ENCODE measurements at regions not wholly inside any gene's neighbourhood (a gene's known extent, or its start where the extent isn't known, plus 50 kb on each side); places are given as distances from the start of the nearest gene placed in this dataset.

- Mint-ChIP-seq H3K4me3 (no peak overlapping the region), H3K27ac (no peak overlapping the region), H3K36me3 (ENCODE audit: low read depth) (no peaks in the 10 kb centered on the region), H3K9me3 (peaks cover 11% of the 10 kb centered on the region), H3K4me1 (ENCODE audit: low read depth) (no peaks in the 10 kb centered on the region), H3K27me3 (peaks cover 24% of the 10 kb centered on the region)
- no peak for ATAC-seq (ENCODE audit: poor library complexity)
- Histone ChIP-seq H3K9me3 (ENCODE audit: control insufficient read depth in 1 of 2, insufficient read depth in 1 of 2, low read length in 2 of 2) (no peaks in the 10 kb centered on the region), H3K4me3 (ENCODE audit: low read length) (no peak overlapping the region), H3K27me3 (ENCODE audit: control insufficient read depth in 1 of 2, insufficient read depth in 2 of 2, low read length in 2 of 2) (peaks cover 0 to 15% of the 10 kb centered on the region in 2 experiments), H3K4me1 (ENCODE audit: insufficient read depth, low read length) (no peaks in the 10 kb centered on the region), H3K36me3 (ENCODE audit: insufficient read depth, low read length) (no peaks in the 10 kb centered on the region), H3K27ac (ENCODE audit: low read depth in 1 of 2, low read length in 2 of 2) (no peak overlapping the region)
- ChIA-PET POLR2A (no interaction called here), CTCF (no interaction called here)
- intact Hi-C loops (cut with DNase I, micrococcal nuclease): loop anchor here in 1 of 2 experiments (10.0 kb wide), 1 partner anchor 61 kb away; no protein-coding TSS in a partner anchor
- no peak for DNase-seq
- TF ChIP-seq CTCF (IDR thresholded peaks at IDR 0.05): no peak
Measured at GRCh38 chr9:71333321-71333720, 211.9 kb upstream of the TRPM3 start.

- no peak overlapping the region for H3K27ac ChIP-seq (ENCODE audit: low read depth in 1 of 2, low read length in 2 of 2)
- H3K4me1 ChIP-seq (ENCODE audit: insufficient read depth, low read length): no peaks in the 10 kb centered on the region
- Mint-ChIP-seq H3K27me3 (peaks cover 21% of the 10 kb centered on the region), H3K4me1 (ENCODE audit: low read depth) (no peaks in the 10 kb centered on the region), H3K9me3 (peaks cover 6% of the 10 kb centered on the region), H3K4me3 (no peak overlapping the region), H3K36me3 (ENCODE audit: low read depth) (no peaks in the 10 kb centered on the region), H3K27ac (no peak overlapping the region)
- peaks cover 0 to 15% of the 10 kb centered on the region in 2 experiments for H3K27me3 ChIP-seq (ENCODE audit: control insufficient read depth in 1 of 2, insufficient read depth in 2 of 2, low read length in 2 of 2)
- DNase-seq: no peak
- ChIA-PET CTCF (no interaction called here), POLR2A (no interaction called here)
- no peak overlapping the region for H3K4me3 ChIP-seq (ENCODE audit: low read length)
- intact Hi-C loops (cut with DNase I, micrococcal nuclease): loop anchor here in 1 of 2 experiments (10.0 kb wide), 1 partner anchor 63 kb away; no protein-coding TSS in a partner anchor
- no peak for ATAC-seq (ENCODE audit: poor library complexity)
- H3K9me3 ChIP-seq (ENCODE audit: control insufficient read depth in 1 of 2, insufficient read depth in 1 of 2, low read length in 2 of 2): no peaks in the 10 kb centered on the region
- no peaks in the 10 kb centered on the region for H3K36me3 ChIP-seq (ENCODE audit: insufficient read depth, low read length)
- TF ChIP-seq CTCF (IDR thresholded peaks at IDR 0.05): no peak
Measured at GRCh38 chr9:71331603-71332002, 210.2 kb upstream of the TRPM3 start.

- no peak overlapping the region for H3K4me3 ChIP-seq (ENCODE audit: low read length)
- Mint-ChIP-seq H3K27ac (no peak overlapping the region), H3K4me1 (ENCODE audit: low read depth) (no peaks in the 10 kb centered on the region), H3K4me3 (no peak overlapping the region), H3K27me3 (peaks cover 21% of the 10 kb centered on the region), H3K9me3 (no peaks in the 10 kb centered on the region), H3K36me3 (ENCODE audit: low read depth) (no peaks in the 10 kb centered on the region)
- intact Hi-C loops (cut with DNase I, micrococcal nuclease): loop anchor here in 1 of 2 experiments (10.0 kb wide), 1 partner anchor 65 kb away; no protein-coding TSS in a partner anchor
- no peaks in the 10 kb centered on the region for H3K36me3 ChIP-seq (ENCODE audit: insufficient read depth, low read length)
- ChIA-PET CTCF (no interaction called here), POLR2A (no interaction called here)
- peaks cover 0 to 15% of the 10 kb centered on the region in 2 experiments for H3K27me3 ChIP-seq (ENCODE audit: control insufficient read depth in 1 of 2, insufficient read depth in 2 of 2, low read length in 2 of 2)
- ATAC-seq (ENCODE audit: poor library complexity): no peak
- H3K4me1 ChIP-seq (ENCODE audit: insufficient read depth, low read length): no peaks in the 10 kb centered on the region
- DNase-seq: no peak
- no peak for TF ChIP-seq CTCF (IDR thresholded peaks at IDR 0.05)
- no peak overlapping the region for H3K27ac ChIP-seq (ENCODE audit: low read depth in 1 of 2, low read length in 2 of 2)
- H3K9me3 ChIP-seq (ENCODE audit: control insufficient read depth in 1 of 2, insufficient read depth in 1 of 2, low read length in 2 of 2): no peaks in the 10 kb centered on the region
Measured at GRCh38 chr9:71329873-71330272, 208.5 kb upstream of the TRPM3 start.

Data from CD4-positive, alpha-beta T cell (primary cell).